Erythroblast (primary cell): ENCODE measurements at regions not wholly inside any gene's neighbourhood (a gene's known extent, or its start where the extent isn't known, plus 50 kb on each side); places are given as distances from the start of the nearest gene placed in this dataset.

Source experiments
- GATA1 ChIP-seq: IDR thresholded peaks from 2 replicates; pipeline ENCODE4 v1.6.1; 2011; ENCODE audit warnings: low read depth, mild to moderate bottlenecking, control low read depth, low read length, moderate library complexity
- POLR2A ChIP-seq: IDR thresholded peaks from 2 replicates; pipeline ENCODE4 v1.6.1; 2011; ENCODE audit warnings: mild to moderate bottlenecking, low read length

GRCh38 chr1:209391792-209392191, 191.7 kb upstream of the CAMK1G start:
- TF ChIP-seq POLR2A: no peak
- no peak for TF ChIP-seq GATA1
